HG03521 (cell line): ENCODE measurements at regions not wholly inside any gene's neighbourhood (a gene's known extent, or its start where the extent isn't known, plus 50 kb on each side); places are given as distances from the start of the nearest gene placed in this dataset.
A peak's percentile ranks its signal among the peaks of the same experiment; 100 is the strongest.
"Not testable (repeated sequence)": the region's sequence is repeated elsewhere in the genome, so short reads cannot be mapped to it uniquely, and the experiment has no call there.

Experiments
- ATAC-seq: cut with Tn5 transposase; IDR thresholded peaks from one replicate; pipeline ENCODE4 v1.9.1; 2021; ENCODE audit warnings: mild to moderate bottlenecking, moderate library complexity; ENCODE audit not compliant: unreplicated experiment

DNA sequence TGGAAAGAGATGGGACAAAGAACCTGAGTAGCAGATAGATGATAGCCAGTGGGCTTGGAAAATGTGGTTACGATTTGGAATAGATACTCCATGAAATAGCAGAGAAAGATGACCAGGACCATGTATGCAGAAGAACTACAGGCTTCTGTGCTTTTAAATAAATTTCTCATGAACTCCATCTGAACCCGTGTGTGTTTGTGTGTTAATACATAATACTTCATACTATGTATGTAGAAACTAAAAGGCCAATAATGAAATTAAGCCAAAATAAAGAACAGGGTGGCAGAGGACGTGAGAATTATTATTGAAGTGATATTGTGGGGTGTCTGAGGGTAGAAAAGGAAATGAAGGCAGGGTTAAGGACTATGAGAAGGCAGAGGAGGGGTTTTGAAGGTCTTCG, 385.1 kb upstream of the RPS23 start:
- ATAC-seq, result no peak

DNA sequence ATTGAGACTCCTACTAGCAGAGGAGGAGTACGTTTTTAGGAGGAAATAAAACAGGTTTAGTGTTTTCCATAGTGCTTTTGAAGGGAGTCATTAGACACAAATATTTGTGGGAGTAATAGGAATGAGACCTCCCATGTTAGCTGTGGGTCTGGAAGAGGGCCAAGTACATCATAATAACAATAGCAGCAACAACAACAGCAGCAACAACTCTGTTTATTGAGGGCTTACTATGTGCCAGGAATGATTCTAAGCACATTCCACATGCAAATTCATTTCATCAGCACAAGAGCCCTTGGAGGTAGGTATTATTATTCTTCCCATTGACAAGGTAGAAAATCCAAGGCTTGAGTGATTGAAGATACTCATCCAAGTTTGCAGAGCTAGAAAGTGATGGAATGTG, 384.2 kb upstream of the RPS23 start:
- no peak for ATAC-seq

DNA sequence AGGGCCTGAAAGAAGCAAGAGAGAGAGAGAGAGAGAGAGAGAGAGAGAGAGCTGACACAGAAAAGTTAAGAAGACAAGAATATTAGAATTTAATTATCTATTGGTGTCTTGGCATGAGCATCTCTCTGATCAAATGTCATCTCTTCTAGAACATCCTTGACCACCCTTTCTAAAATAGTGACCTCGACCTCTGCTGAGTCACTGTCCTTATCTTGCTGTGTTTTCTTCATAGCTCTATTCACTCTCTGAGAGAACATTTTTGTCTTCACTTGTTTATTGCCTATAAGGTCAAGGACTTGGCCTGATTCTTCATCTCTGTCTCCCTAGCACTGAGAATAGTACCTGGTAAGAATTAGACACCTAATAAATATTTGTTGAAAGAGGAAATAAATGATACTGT, 383.8 kb upstream of the RPS23 start:
- no peak for ATAC-seq

DNA sequence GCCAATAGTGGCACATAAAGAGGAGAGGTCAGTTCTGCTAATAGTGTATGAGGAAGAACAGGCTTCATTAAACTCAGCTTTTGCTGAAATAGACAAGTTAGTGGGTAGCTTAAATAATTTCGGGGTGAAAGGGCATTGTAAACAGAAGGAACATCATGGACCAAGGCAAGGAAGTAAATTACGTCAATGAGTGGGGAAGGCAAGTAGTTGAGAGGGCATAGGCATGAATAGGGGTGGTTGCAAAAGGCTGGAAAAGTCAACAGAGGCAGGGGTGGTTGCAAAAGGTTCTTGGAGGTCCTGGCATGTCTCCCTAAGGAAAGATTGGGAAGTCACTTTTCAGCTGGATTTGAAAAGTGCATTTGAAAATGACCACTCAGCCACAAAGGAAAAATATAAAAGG, 383.3 kb upstream of the RPS23 start:
- ATAC-seq, result no peak

DNA sequence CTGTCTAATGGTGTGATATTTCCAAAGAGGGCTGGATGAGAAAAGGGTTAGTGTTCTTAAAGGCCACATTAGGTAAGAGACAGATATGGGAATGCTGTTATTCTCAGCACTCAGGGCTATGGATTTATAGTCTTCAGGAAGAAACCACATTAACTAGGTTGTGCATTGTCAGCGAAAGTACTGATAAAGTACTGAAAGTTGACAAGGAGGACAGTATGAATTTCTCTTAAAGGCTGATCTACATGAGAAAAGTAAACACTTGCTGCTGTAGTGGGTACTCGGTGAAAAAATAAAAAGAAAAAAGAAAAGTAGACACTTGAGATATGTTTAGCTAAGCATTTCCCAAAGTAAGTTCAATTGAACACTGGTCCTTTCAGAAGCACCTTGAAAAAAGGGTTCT, 381.0 kb upstream of the RPS23 start:
- no peak for ATAC-seq

DNA sequence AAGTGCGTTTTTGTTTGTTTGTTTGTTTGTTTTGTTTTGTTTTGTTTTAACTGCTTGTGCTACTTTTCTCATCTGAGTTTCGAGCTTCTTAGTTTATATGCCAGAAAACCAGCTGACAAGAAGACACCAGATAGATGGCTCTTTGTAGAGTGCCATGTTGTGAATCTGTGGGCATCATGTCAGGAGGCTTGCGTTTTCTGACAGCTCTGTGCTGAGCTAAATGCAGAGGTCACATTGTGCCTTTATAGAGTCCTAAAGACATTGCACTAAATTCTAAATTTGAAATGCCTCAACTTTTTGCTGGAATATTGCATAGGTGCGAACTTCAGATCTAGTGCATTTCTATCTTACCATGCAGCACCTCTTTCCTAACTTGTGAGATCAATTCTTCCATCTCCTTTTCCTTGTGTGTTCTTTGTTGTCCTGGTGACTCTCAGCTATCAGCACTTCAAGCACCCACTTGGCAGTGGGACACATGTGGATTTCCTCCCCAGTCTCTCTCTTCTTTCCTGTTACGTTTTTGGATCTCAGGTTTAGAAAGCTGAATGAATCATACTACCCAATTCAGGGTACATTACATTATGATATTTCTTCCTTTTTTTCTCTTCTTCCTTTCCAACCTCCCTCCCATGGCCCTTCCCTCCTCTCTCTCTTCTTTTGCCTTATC, 379.0 kb upstream of the RPS23 start:
- no peak for ATAC-seq

DNA sequence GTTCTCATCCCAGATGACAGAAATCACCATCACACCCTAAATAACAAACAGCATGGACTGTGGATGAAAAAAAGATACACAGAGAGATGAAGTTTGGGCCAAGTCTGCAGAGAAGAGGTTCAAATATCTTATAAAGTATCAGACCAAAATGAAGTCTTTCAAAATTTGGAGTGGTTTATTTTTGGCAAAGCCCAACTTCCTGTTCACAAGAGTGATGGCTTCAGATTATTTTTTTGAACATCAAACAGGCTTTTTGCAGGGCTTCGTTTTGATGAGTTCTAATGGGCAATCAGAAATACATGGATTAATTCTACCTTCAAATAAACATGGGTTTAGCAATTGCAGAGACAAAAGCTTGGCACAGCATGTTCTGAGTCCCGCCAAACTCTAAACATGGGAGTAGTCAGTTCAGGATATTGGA, 378.2 kb upstream of the RPS23 start:
- ATAC-seq, result no peak

DNA sequence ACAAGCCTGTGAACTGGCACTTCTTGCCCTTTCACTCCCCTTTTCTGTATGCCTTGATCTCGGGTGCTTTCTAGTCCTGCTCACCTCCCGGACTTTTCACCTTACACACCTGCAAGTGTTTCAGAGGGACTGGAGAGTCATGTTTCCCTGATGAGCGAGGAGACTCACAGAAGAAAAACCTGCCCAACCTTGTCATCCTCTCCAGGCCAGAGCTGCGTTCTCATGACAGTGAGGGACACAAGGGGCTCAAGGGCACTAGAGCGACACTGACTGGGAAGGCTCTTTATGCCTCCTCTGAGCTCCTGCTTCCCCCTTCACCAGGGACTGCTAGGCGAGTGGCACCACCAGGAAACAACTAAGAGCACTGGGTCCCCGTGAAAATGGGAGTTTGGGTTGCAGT, 376.9 kb upstream of the RPS23 start:
- ATAC-seq, result no peak

DNA sequence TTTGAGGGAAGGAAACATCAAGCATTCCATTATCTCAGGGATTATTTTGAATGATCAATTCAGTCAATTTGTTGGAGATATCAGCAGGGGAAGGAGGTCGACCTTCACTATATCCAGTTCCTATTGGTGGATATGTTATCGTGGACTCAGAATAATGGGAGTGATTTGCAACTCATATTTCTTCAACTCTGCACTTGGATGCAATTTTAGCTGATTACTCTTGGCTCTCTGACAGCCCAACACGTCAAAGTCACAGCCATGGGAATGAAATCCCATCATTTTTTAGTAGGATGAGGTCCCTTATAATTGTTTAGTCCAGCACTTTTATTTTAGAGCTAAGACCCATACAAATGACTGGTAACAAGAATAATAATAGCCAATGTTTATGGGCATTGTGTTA, 371.8 kb upstream of the RPS23 start:
- ATAC-seq, result no peak

DNA sequence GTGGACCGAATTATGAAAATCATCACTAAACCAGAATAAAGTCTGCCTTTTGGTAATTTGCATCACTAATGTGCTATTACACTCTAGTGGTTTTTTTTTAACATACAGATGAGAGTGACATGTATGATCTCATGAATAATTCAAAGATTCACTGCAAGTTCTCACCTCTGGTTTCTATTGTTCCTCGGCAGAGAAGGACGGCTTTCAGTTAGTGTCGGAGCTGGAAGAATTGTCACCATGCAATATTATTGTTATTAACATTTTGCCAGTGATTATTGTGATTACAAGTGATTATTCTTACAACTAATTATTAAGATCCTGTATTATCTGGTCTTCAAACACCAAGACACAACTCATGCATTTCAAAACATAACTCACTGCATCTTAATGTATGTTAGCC, 366.6 kb upstream of the RPS23 start:
- ATAC-seq, result no peak

DNA sequence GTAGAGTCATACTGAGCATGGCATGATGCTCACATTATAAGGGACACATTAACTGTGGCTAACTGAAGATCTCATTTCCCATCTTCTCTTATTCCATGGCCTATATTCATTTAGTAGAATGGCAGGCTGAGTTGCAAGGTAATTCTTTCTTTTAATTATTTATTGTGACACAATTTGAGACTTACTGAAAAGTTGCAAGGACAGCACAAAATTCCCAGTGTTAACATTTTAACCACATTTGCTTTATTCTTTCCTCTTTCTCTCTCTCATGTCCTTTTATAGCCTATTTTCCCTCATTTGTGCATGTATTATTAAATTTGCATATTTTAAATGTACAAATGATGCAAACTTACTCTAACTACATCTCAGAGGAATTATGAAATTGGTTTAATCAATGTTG, 366.1 kb upstream of the RPS23 start:
- ATAC-seq, result no peak

DNA sequence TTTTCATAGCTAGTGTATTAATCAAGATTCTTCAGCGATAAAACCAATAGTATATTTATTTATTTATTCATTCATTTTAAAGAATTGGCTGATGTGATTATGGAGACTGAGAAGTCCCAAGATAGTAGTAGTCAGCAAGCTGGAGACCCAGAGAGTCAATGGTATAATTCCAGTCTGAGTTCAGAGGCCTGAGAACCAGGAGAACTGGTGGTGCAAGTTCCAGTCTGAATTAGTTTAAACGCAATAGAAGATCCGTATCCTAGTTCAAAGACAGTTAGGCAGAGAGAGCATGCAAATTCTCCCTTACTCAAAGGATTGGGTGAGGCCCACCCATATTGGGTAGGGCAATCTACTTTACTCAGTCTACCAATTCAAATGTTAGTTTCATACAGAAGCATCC, 364.2 kb upstream of the RPS23 start:
- ATAC-seq, result no peak

DNA sequence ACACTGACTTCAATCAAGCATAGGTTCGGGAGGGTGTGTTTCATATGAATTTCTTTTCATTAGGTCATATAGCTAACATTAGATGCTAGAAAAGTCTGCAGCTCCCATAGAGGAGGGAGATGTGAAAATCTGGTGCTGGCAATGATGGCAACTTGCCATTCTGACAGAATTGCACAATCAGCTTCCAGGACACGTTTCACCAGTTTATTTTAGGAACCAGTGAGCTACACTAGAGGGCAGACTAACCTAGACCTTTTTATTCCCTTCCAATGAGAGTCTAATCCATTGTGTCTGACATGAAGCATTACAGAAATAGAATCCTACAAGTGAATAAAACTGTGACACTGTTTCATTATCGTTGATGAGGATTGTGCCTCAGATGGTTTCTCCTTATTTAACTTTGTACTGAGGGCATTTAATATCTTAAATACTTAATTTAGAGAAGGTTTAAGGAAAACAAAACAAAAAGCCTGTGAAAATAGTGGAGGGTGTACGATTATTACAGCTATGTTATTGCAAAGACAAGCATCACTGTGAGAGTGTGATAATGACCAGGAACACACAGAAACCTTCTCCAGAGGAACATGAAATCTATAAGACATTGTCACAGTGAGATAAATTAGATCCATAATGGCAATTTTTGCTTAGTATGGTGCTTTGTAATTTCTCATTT, 363.3 kb upstream of the RPS23 start:
- peak; percentile 54 for ATAC-seq

DNA sequence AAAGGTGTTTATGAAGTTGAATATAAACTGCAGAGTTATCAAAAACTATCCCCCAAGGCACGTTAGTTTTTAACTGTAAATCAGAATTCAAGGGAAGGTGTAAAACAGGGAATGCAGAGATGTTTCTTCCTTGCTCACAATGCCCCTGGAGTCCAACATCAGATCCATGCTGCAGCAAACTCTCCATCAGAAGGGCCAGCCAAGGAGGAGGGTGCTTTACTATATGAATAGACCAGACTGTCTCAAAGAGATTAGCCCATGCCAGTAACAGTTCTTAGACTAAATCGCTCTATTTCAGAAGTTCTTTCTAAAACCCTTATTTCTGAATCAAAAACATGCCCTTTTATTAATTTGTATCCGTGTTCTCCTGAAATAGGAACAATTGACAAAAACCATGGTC, 362.8 kb upstream of the RPS23 start:
- no peak for ATAC-seq

DNA sequence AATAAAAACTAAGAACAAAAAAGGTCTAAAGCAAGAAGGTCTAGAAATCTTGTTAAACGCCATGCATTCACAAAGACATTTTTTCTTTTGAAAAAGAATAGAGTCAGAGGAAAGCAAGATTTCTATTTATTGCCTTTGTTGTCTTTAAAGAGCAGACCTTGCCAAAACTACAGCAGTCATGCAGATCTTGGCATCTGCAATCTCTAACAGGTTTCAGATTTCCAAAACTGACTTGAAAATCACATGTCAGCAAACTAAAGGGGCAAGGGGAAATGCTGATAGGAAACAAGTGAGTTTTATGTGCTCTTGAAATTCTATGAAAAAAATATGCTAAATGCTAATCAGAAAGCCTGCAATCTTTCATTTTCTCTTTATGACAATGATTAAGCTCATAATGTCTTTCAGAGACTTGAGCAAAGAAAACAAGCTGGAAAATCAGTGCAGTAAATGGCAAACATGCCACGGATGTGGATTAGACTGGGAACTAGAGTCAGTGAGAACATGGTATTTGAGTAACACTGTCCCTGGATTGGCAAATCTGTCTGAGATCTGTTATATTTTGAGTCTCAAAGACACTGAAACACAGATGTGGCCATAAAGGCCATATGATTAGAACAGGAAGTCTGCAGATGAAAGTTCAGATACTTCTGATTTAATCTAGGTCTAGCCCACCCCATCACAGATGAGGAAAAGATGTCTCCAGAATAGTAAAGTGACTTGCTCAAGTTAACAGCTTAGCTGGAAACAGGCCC, 361.4 kb upstream of the RPS23 start:
- ATAC-seq, result no peak

DNA sequence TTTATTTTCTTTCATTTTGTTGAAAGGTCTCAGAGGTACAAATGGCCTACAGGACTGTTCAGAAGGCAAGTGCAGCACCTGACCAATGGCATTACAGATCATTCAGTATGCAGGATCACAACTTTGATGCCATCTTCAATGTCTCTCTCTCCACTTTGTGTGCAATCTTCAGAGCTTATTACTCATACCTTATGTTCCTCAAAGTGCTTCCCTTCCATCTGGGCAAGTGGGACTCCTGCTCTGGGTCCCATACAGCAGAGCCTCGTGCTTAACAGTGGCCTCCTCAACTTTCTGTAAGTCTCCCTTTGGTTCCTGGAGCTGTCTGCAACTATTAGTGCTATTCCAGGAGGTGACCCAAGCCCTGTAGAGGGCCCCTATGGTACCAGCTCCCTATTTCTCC, 358.4 kb upstream of the RPS23 start:
- no peak for ATAC-seq

DNA sequence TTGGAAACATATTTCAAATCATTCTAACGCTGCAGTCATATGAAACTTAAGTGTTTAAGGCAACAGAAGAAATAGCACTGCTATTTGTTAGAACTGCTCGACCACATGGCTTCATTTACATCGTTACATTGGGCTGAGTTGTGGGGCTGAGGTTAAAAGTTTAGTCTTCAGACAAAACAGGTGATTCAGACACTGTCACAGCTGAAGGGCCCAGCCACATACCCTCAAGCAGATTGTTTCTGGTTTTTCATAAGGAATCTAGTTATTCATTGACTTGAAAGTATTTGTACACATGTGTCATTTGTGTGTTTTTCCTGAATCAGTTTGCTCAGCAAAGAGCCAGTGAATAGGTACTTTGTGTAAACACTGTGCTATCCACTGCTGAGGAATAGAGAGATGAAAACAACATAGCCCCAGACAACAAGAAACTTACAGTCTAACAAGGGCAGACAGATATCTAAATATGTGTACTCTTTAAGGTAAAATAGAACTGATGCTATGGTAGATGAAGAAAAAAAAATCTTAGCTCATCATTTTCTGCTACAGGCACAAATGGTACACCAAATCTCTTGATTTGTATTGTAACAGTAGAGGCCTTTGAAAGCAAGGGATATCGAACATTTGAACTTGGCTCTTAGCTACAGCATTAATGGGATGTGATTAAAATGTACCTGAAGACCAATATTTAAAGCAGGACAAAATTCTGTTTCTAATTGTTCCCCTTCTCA, 357.6 kb upstream of the RPS23 start:
- peak; percentile 59 for ATAC-seq

DNA sequence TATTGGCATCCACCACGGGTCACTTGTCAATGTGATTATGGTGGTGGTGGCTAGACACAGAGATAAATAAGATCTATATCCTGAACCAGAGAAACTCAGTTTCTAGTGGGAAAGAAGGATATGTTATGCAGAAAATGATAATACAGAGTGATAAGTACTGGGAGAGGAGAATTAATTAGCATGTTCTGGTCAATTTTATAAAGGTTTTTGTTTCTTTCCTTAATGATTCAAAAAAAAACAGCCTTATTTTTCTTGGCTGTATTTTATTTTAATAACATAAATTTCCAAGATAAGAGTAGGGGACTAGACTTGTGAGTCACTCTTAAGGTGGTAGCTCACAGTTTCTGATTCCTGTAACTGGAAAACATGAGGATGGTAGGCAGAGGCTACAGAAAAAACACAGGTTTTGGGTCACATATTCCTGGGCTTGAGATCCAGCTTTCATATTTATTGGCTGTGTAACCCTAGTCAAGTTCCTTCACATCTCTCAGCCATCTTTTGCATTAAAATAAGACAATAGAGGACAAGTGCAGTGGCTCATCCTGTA, 350.3 kb upstream of the RPS23 start:
- ATAC-seq, result no peak

DNA sequence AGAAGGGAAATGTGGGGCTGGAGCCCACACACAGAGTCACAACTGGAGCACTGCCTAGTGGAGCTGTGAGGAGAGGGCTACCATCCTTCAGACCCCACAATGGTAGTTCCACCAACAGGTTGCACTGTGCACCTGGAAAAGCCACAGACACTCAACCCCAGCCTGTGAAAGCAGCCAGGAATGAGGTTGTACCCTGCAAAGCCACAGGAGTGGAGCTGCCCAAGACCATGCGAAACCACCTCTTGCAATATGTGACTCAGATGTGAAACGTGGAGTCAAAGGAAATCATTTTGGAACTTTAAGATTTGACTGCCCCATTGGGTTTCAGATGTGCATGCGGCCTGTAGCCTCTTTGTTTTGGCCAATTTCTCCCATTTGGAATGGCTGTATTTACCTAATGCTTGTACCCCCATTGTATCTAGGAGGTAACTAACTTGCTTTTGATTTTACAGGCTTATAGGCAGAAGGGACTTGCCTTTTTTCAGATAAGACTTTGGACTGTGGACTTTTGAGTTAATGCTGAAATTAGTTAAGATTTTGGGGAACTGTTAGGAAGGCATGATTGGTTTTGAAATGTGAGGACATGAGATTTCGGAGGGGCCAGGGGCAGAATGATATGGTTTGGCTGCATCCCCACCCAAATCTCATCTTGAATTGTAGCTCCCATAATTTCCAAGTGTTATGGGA, 348.9 kb upstream of the RPS23 start:
- not testable (repeated sequence) for ATAC-seq

DNA sequence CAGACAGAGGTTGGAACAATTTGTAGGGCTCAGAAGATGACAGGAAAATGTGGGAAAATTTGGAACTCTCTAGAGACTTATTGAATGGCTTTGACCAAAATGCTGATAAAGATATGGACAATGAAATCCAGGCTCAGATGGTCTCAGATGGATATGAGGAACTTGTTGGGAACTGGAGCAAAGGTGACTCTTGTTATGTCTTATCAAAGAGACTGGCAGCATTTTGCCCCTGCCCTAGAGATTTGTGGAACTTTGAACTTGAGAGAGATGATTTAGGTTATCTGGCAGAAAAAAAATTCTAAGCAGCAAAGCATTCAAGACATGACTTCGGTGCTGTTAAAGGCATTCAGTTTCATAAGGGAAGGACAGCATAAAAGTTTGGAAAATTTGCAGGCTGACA, 347.9 kb upstream of the RPS23 start:
- ATAC-seq, result not testable (repeated sequence)

DNA sequence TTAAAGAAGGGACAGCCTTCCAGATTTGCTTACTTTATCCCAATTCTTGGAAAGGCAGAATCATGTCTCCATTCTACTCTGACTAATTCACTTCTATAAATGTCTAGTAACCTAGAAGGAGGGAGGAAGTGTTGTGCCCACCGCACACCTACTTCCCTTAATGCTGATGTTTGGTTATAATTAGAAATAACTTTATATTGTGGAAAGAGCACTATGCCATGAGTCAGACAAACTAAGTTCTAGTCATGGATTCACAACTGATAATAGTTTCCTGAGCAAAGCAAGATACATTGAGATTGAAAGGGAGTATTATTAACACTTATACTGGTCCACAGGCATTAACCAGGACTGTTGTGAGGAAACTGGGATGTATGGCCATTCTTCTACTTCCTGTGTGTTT, 345.9 kb upstream of the RPS23 start:
- no peak for ATAC-seq
